H1 (cell line): ENCODE measurements at regions not wholly inside any gene's neighbourhood (a gene's known extent, or its start where the extent isn't known, plus 50 kb on each side); places are given as distances from the start of the nearest gene placed in this dataset.

Experiments
- CHD7 ChIP-seq: fragments of 300-600 bp; sonication (generic); IDR thresholded peaks from 2 replicates; pipeline ENCODE4 v1.7.1; 2012; ENCODE audit warnings: low read length, moderate library complexity, mild to moderate bottlenecking, inconsistent platforms; ENCODE audit not compliant: insufficient replicate concordance
- CREB1 ChIP-seq: IDR thresholded peaks from 2 replicates; pipeline ENCODE4 v1.6.1; 2012; ENCODE audit warnings: inconsistent platforms
- KDM4A ChIP-seq: IDR thresholded peaks from one replicate; pipeline ENCODE4 v1.7.1; 2012; ENCODE audit warnings: low read depth, mild to moderate bottlenecking, moderate library complexity, low read length, inconsistent platforms; ENCODE audit not compliant: severe bottlenecking
- SP1 ChIP-seq: IDR thresholded peaks from 2 replicates; pipeline ENCODE4 v1.6.1; 2011; ENCODE audit warnings: low read depth, low read length
- SP4 ChIP-seq: IDR thresholded peaks from 2 replicates; pipeline ENCODE4 v1.6.1; 2012; ENCODE audit warnings: low read length, inconsistent platforms
- TAF1 ChIP-seq: IDR thresholded peaks from 2 replicates; pipeline ENCODE4 v1.6.1; 2011; ENCODE audit warnings: mild to moderate bottlenecking, low read depth, low read length
- YY1 ChIP-seq: IDR thresholded peaks from 2 replicates; pipeline ENCODE4 v1.6.1; 2011; ENCODE audit warnings: low read depth, mild to moderate bottlenecking, low read length

GRCh38 chr3:144746631-144747030 is 775.0 kb downstream of the DIPK2A start (continued):
- TF ChIP-seq CHD7: no peak
- no peak for TF ChIP-seq SP4
- no peak for TF ChIP-seq KDM4A
- TF ChIP-seq YY1: no peak
- no peak for TF ChIP-seq CREB1
- no peak for TF ChIP-seq SP1
- TF ChIP-seq TAF1: no peak
- TF ChIP-seq, all 59 proteins: peak for 0
